Ovary (tissue), 3 donors: ENCODE measurements at regions not wholly inside any gene's neighbourhood (a gene's known extent, or its start where the extent isn't known, plus 50 kb on each side); places are given as distances from the start of the nearest gene placed in this dataset.

ENCODE experiments used
- CTCF ChIP-seq, 3 donors: fragments of 450-650 bp in 2 of 3; fragments of 200-600 bp in 1 of 3; IDR thresholded peaks; one replicate each; pipeline versions ENCODE4 v1.5.1 to v1.8.0; 2016 to 2022; ENCODE audit warnings: antibody characterized with exemption in 3 of 3, mild to moderate bottlenecking in 1 of 3
- POLR2A ChIP-seq: fragments of 450-650 bp; IDR thresholded peaks from one replicate; pipeline ENCODE4 v1.6.1; 2017; ENCODE audit warnings: antibody characterized with exemption, mild to moderate bottlenecking, moderate library complexity
- donor health status: DM: no; HTN: no; CAD: no.

- TF ChIP-seq POLR2A (no peak), CTCF (IDR thresholded peaks at IDR 0.05) (no peak)
Measured at GRCh38 chr14:51307551-51307950, 67.5 kb downstream of the TMX1 start.
